ENCODE measurements at regions not wholly inside any gene's neighbourhood (a gene's known extent, or its start where the extent isn't known, plus 50 kb on each side); places are given as distances from the start of the nearest gene placed in this dataset.

DNA sequence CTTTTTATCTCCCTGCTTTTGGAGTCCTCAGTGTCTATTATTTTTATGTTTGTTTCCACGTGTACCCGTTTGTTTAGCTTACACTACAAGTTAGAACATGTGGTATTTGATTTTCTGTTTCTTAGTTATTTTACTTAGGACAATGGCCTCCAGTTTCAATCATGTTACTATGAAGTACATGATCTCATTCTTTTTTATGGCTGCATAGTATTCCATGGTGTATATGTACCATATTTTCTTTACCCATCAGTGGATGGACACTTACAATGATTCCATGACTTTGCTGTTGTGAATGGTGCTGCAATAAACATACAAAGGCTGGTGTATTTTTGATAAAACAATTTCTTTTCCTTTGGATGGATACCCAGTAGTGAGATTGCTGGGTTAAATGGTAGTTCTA is 269.5 kb downstream of the HS3ST3A1 start:
- Histone ChIP-seq H4K91ac (ENCODE audit: insufficient read length, low read depth, low read length) (no peak overlapping the region), H2BK20ac (ENCODE audit: low read depth, low read length, poor library complexity, severe bottlenecking) (no peak overlapping the region), H3K4ac (ENCODE audit: low read depth, low read length) (no peak overlapping the region), H2AK5ac (ENCODE audit: insufficient read length, low read length) (no peak overlapping the region), H3K9ac (ENCODE audit: extremely low read depth, insufficient read length, low read length) (no peak overlapping the region), H3K4me2 (ENCODE audit: insufficient read depth, insufficient read length, low read length) (no peak overlapping the region), H3K27me3 (ENCODE audit: insufficient read depth, low read length) (no peaks in the 10 kb centered on the region), H2BK120ac (ENCODE audit: low read depth, low read length, poor library complexity, severe bottlenecking) (no peak overlapping the region), H4K5ac (ENCODE audit: insufficient read length, low read depth, low read length) (no peak overlapping the region), H3K9me3 (ENCODE audit: control insufficient read depth, low read depth, low read length) (no peaks in the 10 kb centered on the region), H3K18ac (ENCODE audit: insufficient read length, low read depth, low read length) (no peak overlapping the region), H4K20me1 (ENCODE audit: control insufficient read depth, insufficient read depth, insufficient read length) (no peaks in the 10 kb centered on the region), H3K27ac (ENCODE audit: insufficient read length, low read depth, low read length) (no peak overlapping the region), H3K79me1 (ENCODE audit: insufficient read depth, low read depth, low read length, poor library complexity, severe bottlenecking) (no peaks in the 10 kb centered on the region), H2BK5ac (ENCODE audit: insufficient read length, low read length) (no peak overlapping the region), H3T11ph (ENCODE audit: low read length) (no peak overlapping the region), H3K79me2 (ENCODE audit: insufficient read depth, low read length) (no peaks in the 10 kb centered on the region), H4K8ac (replicated peaks; ENCODE audit: insufficient read length, low read depth, low read length) (no peak overlapping the region), H3K14ac (ENCODE audit: insufficient read depth, low read length) (no peak overlapping the region), H3K23ac (ENCODE audit: insufficient read length, low read depth, low read length) (no peak overlapping the region), H2AFZ (ENCODE audit: low read length) (no peak overlapping the region), H3K56ac (ENCODE audit: insufficient read length, low read depth, low read length) (no peak overlapping the region), H3K4me1 (ENCODE audit: insufficient read depth, low read length) (0 out of 2 replicates have a peak, but pooled peaks cover 2% of the 10 kb centered on the region), H3K23me2 (ENCODE audit: insufficient read length, low read depth, low read length, poor library complexity, severe bottlenecking) (no peaks in the 10 kb centered on the region), H2BK12ac (ENCODE audit: insufficient read length, low read depth, low read length) (no peak overlapping the region), H2BK15ac (ENCODE audit: low read depth, low read length) (no peak overlapping the region)
- Mint-ChIP-seq H3K27ac (no peak overlapping the region), H3K9me3 (no peaks in the 10 kb centered on the region), H3K36me3 (ENCODE audit: insufficient read depth in 1 of 3, low read depth in 3 of 3) (no peaks in the 10 kb centered on the region; a peak in 1 of 7 replicates), H3K4me1 (peaks cover 13 to 16% of the 10 kb centered on the region in 2 experiments), H3K4me3 (no peak overlapping the region), H3K27me3 (ENCODE audit: low read depth) (peaks cover 1% of the 10 kb centered on the region)
- DNase-seq: no peak
- no CpG with 5 or more reads among the region's 2 CpGs for WGBS (ENCODE audit: extremely low coverage, insufficient read length, low lambda C conversion rate)
- TF ChIP-seq, protein P1, sequence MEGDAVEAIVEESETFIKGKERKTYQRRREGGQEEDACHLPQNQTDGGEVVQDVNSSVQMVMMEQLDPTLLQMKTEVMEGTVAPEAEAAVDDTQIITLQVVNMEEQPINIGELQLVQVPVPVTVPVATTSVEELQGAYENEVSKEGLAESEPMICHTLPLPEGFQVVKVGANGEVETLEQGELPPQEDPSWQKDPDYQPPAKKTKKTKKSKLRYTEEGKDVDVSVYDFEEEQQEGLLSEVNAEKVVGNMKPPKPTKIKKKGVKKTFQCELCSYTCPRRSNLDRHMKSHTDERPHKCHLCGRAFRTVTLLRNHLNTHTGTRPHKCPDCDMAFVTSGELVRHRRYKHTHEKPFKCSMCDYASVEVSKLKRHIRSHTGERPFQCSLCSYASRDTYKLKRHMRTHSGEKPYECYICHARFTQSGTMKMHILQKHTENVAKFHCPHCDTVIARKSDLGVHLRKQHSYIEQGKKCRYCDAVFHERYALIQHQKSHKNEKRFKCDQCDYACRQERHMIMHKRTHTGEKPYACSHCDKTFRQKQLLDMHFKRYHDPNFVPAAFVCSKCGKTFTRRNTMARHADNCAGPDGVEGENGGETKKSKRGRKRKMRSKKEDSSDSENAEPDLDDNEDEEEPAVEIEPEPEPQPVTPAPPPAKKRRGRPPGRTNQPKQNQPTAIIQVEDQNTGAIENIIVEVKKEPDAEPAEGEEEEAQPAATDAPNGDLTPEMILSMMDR (conservative IDR thresholded peaks at IDR 0.05): no peak

Data from H9 (cell line).